Kidney (tissue), 13 donors: ENCODE measurements at regions not wholly inside any gene's neighbourhood (a gene's known extent, or its start where the extent isn't known, plus 50 kb on each side); places are given as distances from the start of the nearest gene placed in this dataset.
A peak's percentile ranks its signal among the peaks of the same experiment; 100 is the strongest.
"Not testable (repeated sequence)": the region's sequence is repeated elsewhere in the genome, so short reads cannot be mapped to it uniquely, and the experiment has no call there.

Source experiments
- DNase-seq, 5 donors: peaks; one replicate each; pipeline ENCODE4 v3.0.0-alpha.2; 2013 to 2020
- FAIRE-seq: peaks from 2 replicates; lab custom pipeline; 2012; peaks lifted over from hg19 to GRCh38; lab: Jason Lieb, UNC
- H3K27ac ChIP-seq, 2 donors: one replicate each; pipeline ENCODE4 v1.7.0; 2013; ENCODE audit warnings: low read depth in 2 of 2, low read length in 2 of 2, inconsistent platforms in 1 of 2
- H3K27me3 ChIP-seq: one replicate; pipeline ENCODE4 v1.7.1; 2013; ENCODE audit warnings: low read length, inconsistent platforms; ENCODE audit not compliant: control insufficient read depth, insufficient read depth
- H3K36me3 ChIP-seq, 3 donors: one replicate each; pipeline versions ENCODE4 v1.7.0 to v1.7.1; 2013; ENCODE audit warnings: low read length in 3 of 3, control low read depth in 1 of 3, inconsistent platforms in 1 of 3; ENCODE audit not compliant: insufficient read depth in 3 of 3, control insufficient read depth in 2 of 3
- H3K4me1 ChIP-seq, 3 donors: one replicate each; pipeline versions ENCODE4 v1.7.0 to v1.7.1; 2013; ENCODE audit warnings: low read length in 3 of 3, inconsistent platforms in 1 of 3, low read depth in 1 of 3; ENCODE audit not compliant: control insufficient read depth in 2 of 3, insufficient read depth in 2 of 3
- H3K4me3 ChIP-seq, 3 donors: one replicate each; pipeline versions ENCODE4 v1.7.0 to v1.8.1; 2013; ENCODE audit warnings: low read length in 3 of 3, control low read depth in 1 of 3, inconsistent platforms in 1 of 3
- H3K9ac ChIP-seq, 3 donors: one replicate each; pipeline versions ENCODE4 v1.7.0 to v1.7.1; 2013; ENCODE audit warnings: low read length in 3 of 3, control low read depth in 1 of 3, inconsistent platforms in 1 of 3
- H3K9me3 ChIP-seq, 3 donors: one replicate each; pipeline versions ENCODE4 v1.7.0 to v1.7.1; 2013; ENCODE audit warnings: low read length in 3 of 3, control low read depth in 1 of 3, inconsistent platforms in 1 of 3; ENCODE audit not compliant: control insufficient read depth in 2 of 3, insufficient read depth in 1 of 3
- CTCF ChIP-seq: IDR thresholded peaks from 3 replicates; pipeline ENCODE4 v1.5.1; 2012; ENCODE audit warnings: mild to moderate bottlenecking, moderate library complexity, borderline replicate concordance; ENCODE audit not compliant: insufficient read depth; ENCODE audit errors: extremely low read depth
- intact Hi-C: fragments of 100-400 bp; cut with DNase I; formaldehyde crosslinking; loops from one replicate; pipeline ENCODE4 v1.11.1; 2022
- donor health status: control.
- donor health status: control.
- donor health status: control.
- donor health status: control.
- donor health status: control.
- donor health status: DM: yes; HTN: yes; CAD: no.
- donor health status: Normal renal cell carcinoma (clear cell type).

- H3K4me1 ChIP-seq, result no peaks in the 10 kb centered on the region
- peak in 1 of 5 donors; percentile 6 for DNase-seq
- TF ChIP-seq CTCF, result no peak
- no peaks in the 10 kb centered on the region for H3K9me3 ChIP-seq
- H3K36me3 ChIP-seq, result no peaks in the 10 kb centered on the region
- intact Hi-C loops, result no loop called here
- H3K9ac ChIP-seq, result no peak overlapping the region
- no peaks in the 10 kb centered on the region for H3K27me3 ChIP-seq
- H3K4me3 ChIP-seq, result no peak overlapping the region
- FAIRE-seq, result no peak
- no peak overlapping the region for H3K27ac ChIP-seq
Measured at GRCh38 chr3:87696124-87697013, 362.4 kb downstream of the CGGBP1 start.

- Histone ChIP-seq H3K4me3 (no peak overlapping the region), H3K4me1 (no peaks in the 10 kb centered on the region), H3K27ac (no peak overlapping the region), H3K36me3 (no peaks in the 10 kb centered on the region), H3K9ac (no peak overlapping the region), H3K9me3 (no peaks in the 10 kb centered on the region), H3K27me3 (no peaks in the 10 kb centered on the region)
- FAIRE-seq (no peak), DNase-seq (peak in 3 of 5 donors; percentile 58 to 89 (median 87))
- no peak for TF ChIP-seq CTCF
- intact Hi-C loops, result no loop called here
Measured at GRCh38 chr3:87694678-87695077, 364.1 kb downstream of the CGGBP1 start.

GRCh38 chr3:87691109-87691508 is 367.7 kb downstream of the CGGBP1 start:
- no peak for TF ChIP-seq CTCF
- DNase-seq (no peak), FAIRE-seq (no peak)
- H3K27me3 ChIP-seq, result no peaks in the 10 kb centered on the region
- no peaks in the 10 kb centered on the region for H3K4me1 ChIP-seq
- intact Hi-C loops, result no loop called here
- H3K4me3 ChIP-seq, result no peak overlapping the region
- no peaks in the 10 kb centered on the region for H3K9me3 ChIP-seq
- no peak overlapping the region for H3K27ac ChIP-seq
- H3K36me3 ChIP-seq, result no peaks in the 10 kb centered on the region
- H3K9ac ChIP-seq, result no peak overlapping the region

GRCh38 chr3:87678984-87679660 is 379.7 kb downstream of the CGGBP1 start:
- H3K9me3 ChIP-seq, H3K9ac ChIP-seq, FAIRE-seq, H3K27me3 ChIP-seq, intact Hi-C loops, H3K36me3 ChIP-seq, H3K4me3 ChIP-seq, H3K27ac ChIP-seq, H3K4me1 ChIP-seq: not testable (repeated sequence)
- DNase-seq, result peak in 1 of 5 donors; percentile 63
